GM21825 (cell line): ENCODE measurements at regions not wholly inside any gene's neighbourhood (a gene's known extent, or its start where the extent isn't known, plus 50 kb on each side); places are given as distances from the start of the nearest gene placed in this dataset.
"Not testable (repeated sequence)": the region's sequence is repeated elsewhere in the genome, so short reads cannot be mapped to it uniquely, and the experiment has no call there.

Experiments used
- ATAC-seq: cut with Tn5 transposase; IDR thresholded peaks from one replicate; pipeline ENCODE4 v1.9.1; 2021; ENCODE audit warnings: mild to moderate bottlenecking, moderate library complexity; ENCODE audit not compliant: unreplicated experiment

- ATAC-seq = no peak
Measured at GRCh38 chr1:14332158-14332557, 266.3 kb upstream of the KAZN start.

- ATAC-seq = no peak
Measured at GRCh38 chr1:14334336-14335176, 263.9 kb upstream of the KAZN start.

GRCh38 chr1:14338509-14338908 lies 260.0 kb upstream of the KAZN start:
- ATAC-seq = no peak

- ATAC-seq = no peak
Measured at GRCh38 chr1:14339288-14339687, 259.2 kb upstream of the KAZN start.

GRCh38 chr1:14340002-14340785 lies 258.3 kb upstream of the KAZN start:
- ATAC-seq = no peak

- ATAC-seq = no peak
Measured at GRCh38 chr1:14341147-14341546, 257.3 kb upstream of the KAZN start.

- no peak for ATAC-seq
Measured at GRCh38 chr1:14345946-14346550, 252.4 kb upstream of the KAZN start.

- ATAC-seq = no peak
Measured at GRCh38 chr1:14347186-14347585, 251.3 kb upstream of the KAZN start.

- no peak for ATAC-seq
Measured at GRCh38 chr1:14347776-14348175, 250.7 kb upstream of the KAZN start.

GRCh38 chr1:14350197-14350596 lies 248.3 kb upstream of the KAZN start:
- no peak for ATAC-seq

GRCh38 chr1:14352897-14353296 lies 245.6 kb upstream of the KAZN start:
- no peak for ATAC-seq

GRCh38 chr1:14361005-14361404 lies 237.5 kb upstream of the KAZN start:
- ATAC-seq = not testable (repeated sequence)

GRCh38 chr1:14362331-14362730 lies 236.2 kb upstream of the KAZN start:
- ATAC-seq = no peak

- ATAC-seq = no peak
Measured at GRCh38 chr1:14363036-14363590, 235.4 kb upstream of the KAZN start.

GRCh38 chr1:14363707-14364413 lies 234.6 kb upstream of the KAZN start:
- ATAC-seq = no peak

- ATAC-seq = no peak
Measured at GRCh38 chr1:14365301-14365988, 233.0 kb upstream of the KAZN start.

GRCh38 chr1:14366091-14367018 lies 232.1 kb upstream of the KAZN start:
- ATAC-seq = no peak

- no peak for ATAC-seq
Measured at GRCh38 chr1:14367451-14367850, 231.0 kb upstream of the KAZN start.
